ENCODE measurements at regions not wholly inside any gene's neighbourhood (a gene's known extent, or its start where the extent isn't known, plus 50 kb on each side); places are given as distances from the start of the nearest gene placed in this dataset.

DNA sequence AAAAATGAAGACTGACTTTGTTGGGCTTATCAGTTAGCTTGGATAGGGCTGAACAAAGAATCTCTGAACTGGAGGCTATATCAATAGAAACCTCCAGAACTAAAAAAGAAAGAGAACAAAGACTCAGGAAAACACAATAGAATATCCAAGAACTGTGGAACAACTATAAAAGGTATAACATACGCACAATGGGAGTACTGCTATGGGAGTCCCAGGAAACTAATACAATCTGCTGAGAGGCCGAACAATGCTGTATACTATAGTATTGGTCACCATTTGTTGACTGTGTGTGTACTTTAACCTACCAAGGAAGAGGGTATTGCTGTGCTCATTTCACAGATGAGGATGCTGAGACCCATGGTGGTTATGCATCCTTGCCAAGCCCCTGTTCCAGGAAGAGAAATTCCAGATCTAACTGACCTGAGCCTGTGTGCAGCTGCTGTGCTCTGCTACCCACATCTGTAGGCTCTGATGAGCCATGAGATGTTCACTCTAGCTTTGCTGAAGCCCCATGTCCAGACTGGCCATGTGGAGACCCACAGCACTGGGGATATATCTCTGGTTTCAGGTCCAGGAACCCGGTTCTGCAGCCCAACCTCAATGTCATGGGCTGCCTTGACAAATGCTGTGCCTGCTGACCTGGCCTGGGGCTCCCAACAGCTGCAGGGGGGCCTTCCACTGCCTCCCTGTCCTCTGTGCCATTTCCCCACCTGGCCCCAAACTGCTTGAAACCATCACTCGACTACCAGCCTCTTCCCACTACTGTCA lies 254.3 kb upstream of the TNRC6C start:
- no peaks in the 10 kb centered on the region for H3K4me1 ChIP-seq
- TF ChIP-seq, protein P1, sequence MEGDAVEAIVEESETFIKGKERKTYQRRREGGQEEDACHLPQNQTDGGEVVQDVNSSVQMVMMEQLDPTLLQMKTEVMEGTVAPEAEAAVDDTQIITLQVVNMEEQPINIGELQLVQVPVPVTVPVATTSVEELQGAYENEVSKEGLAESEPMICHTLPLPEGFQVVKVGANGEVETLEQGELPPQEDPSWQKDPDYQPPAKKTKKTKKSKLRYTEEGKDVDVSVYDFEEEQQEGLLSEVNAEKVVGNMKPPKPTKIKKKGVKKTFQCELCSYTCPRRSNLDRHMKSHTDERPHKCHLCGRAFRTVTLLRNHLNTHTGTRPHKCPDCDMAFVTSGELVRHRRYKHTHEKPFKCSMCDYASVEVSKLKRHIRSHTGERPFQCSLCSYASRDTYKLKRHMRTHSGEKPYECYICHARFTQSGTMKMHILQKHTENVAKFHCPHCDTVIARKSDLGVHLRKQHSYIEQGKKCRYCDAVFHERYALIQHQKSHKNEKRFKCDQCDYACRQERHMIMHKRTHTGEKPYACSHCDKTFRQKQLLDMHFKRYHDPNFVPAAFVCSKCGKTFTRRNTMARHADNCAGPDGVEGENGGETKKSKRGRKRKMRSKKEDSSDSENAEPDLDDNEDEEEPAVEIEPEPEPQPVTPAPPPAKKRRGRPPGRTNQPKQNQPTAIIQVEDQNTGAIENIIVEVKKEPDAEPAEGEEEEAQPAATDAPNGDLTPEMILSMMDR (IDR thresholded peaks at IDR 0.05): no peak
- no peak overlapping the region for H3K27ac ChIP-seq
- H3K4me3 ChIP-seq: no peak overlapping the region
- no peak for DNase-seq (ENCODE audit: low spot score)
- H3K9me3 ChIP-seq: peaks cover 0 to 24% of the 10 kb centered on the region in 2 donors
- H3K36me3 ChIP-seq: no peaks in the 10 kb centered on the region
- no peaks in the 10 kb centered on the region for H3K27me3 ChIP-seq

DNA sequence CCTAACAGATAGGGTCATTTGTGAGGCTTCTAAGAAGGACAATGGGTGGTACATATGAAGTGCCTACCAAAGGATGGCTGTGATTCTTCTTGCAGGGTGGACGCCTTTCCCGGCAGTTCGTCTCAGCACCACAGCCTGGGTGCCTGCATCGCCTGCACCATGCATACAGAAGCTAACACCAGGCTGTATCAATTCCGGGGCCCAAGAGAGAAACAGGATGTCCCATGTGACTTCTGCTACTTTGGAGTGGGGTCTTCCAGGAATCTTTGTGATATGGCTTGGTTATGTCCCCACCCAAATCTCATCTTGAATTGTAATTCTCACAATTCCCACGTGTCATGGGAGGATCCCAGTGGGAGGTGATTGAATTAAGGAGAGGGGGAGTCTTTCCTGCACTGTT lies 251.6 kb upstream of the TNRC6C start:
- Histone ChIP-seq H3K4me3 (no peak overlapping the region), H3K27ac (no peak overlapping the region), H3K9me3 (peaks cover 0 to 24% of the 10 kb centered on the region in 2 donors), H3K4me1 (no peaks in the 10 kb centered on the region), H3K27me3 (no peaks in the 10 kb centered on the region), H3K36me3 (no peaks in the 10 kb centered on the region)
- TF ChIP-seq, protein P1 (IDR thresholded peaks at IDR 0.05): no peak
- no peak for DNase-seq (ENCODE audit: low spot score)

DNA sequence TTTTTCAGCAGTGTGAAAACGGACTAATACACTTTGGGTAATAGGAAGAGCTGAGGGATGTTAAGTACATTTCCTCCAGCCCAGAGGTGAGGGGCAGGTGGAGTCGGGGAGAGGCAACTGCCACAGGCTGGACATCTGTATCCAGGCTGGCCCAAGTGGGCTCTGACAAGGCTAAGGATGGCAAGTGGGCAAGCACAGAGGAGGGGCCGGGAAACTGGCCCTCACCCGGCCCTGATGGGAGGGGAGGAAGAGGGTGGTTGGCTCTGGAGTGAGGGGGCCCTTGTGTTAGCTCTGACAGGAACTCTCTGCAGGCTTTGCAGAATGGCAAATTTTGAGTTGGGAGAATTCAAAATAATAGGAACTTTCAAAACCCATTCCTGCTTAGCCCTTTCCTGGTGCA lies 251.0 kb upstream of the TNRC6C start:
- Histone ChIP-seq H3K4me1 (no peaks in the 10 kb centered on the region), H3K27ac (no peak overlapping the region), H3K4me3 (no peak overlapping the region), H3K36me3 (no peaks in the 10 kb centered on the region), H3K9me3 (peaks cover 0 to 27% of the 10 kb centered on the region in 2 donors), H3K27me3 (no peaks in the 10 kb centered on the region)
- TF ChIP-seq, protein P1 (IDR thresholded peaks at IDR 0.05): no peak
- no peak for DNase-seq (ENCODE audit: low spot score)

DNA sequence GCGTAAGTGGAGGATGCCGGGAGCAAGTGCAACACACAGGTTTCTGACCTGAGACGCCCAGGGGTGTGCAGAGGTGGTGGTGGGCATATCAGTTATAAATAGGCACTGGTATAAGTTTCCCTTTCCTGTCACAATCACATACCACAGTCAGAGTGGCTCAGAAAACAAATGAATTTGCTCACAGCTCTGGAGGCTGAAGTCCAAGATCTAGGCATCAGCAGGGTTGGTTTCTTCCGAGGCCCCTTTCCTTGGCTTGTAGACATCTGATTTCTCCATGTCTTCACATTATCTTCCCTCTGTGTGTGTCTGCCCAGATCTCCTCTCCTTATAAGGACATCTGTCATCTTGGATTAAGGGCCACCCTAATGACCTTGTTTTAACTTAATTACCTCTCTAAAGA lies 250.5 kb upstream of the TNRC6C start:
- Histone ChIP-seq H3K27me3 (no peaks in the 10 kb centered on the region), H3K4me3 (no peak overlapping the region), H3K9me3 (peaks cover 0 to 28% of the 10 kb centered on the region in 2 donors), H3K36me3 (no peaks in the 10 kb centered on the region), H3K27ac (no peak overlapping the region), H3K4me1 (no peaks in the 10 kb centered on the region)
- DNase-seq (ENCODE audit: low spot score): peak; percentile 5
- TF ChIP-seq, protein P1 (IDR thresholded peaks at IDR 0.05): no peak

DNA sequence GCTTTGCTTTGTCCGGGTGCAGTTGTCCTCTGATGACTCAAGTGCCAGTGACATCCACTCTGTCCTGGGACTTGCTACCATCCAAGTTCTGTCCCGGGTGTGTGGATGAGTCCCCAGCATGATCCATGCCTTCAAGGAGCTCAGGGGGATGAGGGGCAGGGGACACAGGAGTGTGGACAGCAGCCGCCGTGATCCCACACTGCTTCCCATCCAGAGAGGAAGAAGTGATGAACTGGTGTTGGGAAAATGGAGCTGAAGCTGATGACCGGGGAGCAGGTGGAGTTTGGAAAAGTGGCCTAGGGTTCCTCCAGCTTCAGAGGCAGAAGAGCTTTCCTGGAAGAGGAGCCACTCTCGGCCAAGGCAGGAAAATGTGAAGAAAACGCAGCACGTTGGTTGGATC lies 249.6 kb upstream of the TNRC6C start:
- Histone ChIP-seq H3K4me1 (no peaks in the 10 kb centered on the region), H3K4me3 (no peak overlapping the region), H3K27me3 (no peaks in the 10 kb centered on the region), H3K36me3 (no peaks in the 10 kb centered on the region), H3K27ac (no peak overlapping the region), H3K9me3 (peaks cover 0 to 22% of the 10 kb centered on the region in 2 donors)
- DNase-seq (ENCODE audit: low spot score): peak; percentile 16
- TF ChIP-seq, protein P1 (IDR thresholded peaks at IDR 0.05): no peak

DNA sequence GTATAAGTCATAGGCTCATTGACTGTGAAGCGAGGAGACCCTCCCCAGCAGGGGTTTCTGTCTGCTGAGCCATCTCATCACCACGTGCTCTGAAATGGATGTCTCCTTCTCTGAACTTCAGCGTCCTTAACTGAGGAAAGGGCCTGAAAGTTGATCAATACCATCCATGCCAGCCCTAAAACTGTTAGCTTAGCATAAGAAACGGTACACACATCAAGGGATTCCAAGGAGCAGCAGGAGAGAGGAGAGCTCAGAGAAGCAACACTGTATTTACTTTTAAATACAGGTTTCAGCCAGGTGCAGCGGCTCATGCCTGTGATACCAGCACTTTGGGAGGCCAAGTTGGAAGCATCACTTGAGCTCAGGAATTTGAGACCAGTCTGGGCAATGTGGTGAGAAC lies 248.9 kb upstream of the TNRC6C start:
- TF ChIP-seq, protein P1 (IDR thresholded peaks at IDR 0.05): no peak
- no peak overlapping the region for H3K4me3 ChIP-seq
- peaks cover 0 to 21% of the 10 kb centered on the region in 2 donors for H3K9me3 ChIP-seq
- no peaks in the 10 kb centered on the region for H3K27me3 ChIP-seq
- no peaks in the 10 kb centered on the region for H3K4me1 ChIP-seq
- H3K36me3 ChIP-seq: no peaks in the 10 kb centered on the region
- H3K27ac ChIP-seq: no peak overlapping the region
- peak; percentile 44 for DNase-seq (ENCODE audit: low spot score)

Data from right atrium auricular region (tissue), 2 donors.